H7 (cell line): ENCODE measurements at regions not wholly inside any gene's neighbourhood (a gene's known extent, or its start where the extent isn't known, plus 50 kb on each side); places are given as distances from the start of the nearest gene placed in this dataset.

Source experiments
- DNase-seq: peaks from one replicate; pipeline ENCODE4 v3.0.0; 2012
- H3K27me3 ChIP-seq: 2 replicates; pipeline ENCODE4 v1.6.0; 2011; ENCODE audit warnings: mild to moderate bottlenecking, low read length; ENCODE audit not compliant: control insufficient read depth, insufficient read depth
- H3K36me3 ChIP-seq: replicated peaks from 2 replicates; pipeline ENCODE4 v1.5.1; 2011; ENCODE audit warnings: low read length; ENCODE audit not compliant: control insufficient read depth, insufficient read depth
- H3K4me3 ChIP-seq: 2 replicates; pipeline ENCODE4 v1.5.1; 2011; ENCODE audit warnings: low read depth, mild to moderate bottlenecking, control low read depth, low read length, moderate library complexity; ENCODE audit not compliant: insufficient read depth

DNA sequence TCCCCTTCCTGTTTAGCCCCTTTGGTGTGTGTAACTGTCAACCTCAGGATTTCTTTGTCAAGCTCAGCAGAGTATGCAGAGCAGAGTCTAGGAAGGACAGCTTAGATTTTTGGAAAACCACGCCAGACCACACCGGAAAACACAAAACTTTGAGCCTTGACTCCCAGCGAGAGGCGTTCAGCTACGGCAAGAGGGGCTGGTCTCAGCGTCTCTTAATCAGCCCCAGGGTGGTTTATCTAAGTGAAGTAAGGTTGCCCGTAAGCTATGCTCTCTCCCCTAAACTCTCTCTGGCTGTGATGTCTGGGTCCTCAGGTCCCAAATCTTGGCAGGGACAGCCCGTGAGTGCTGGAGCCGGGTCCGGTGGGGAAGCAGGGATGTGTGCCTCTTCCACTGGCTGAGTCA lies 230.9 kb downstream of the KLF6 start:
- H3K36me3 ChIP-seq, result no peaks in the 10 kb centered on the region

GRCh38 chr10:3552281-3552680 lies 232.7 kb downstream of the KLF6 start:
- no peaks in the 10 kb centered on the region for H3K27me3 ChIP-seq
- no peaks in the 10 kb centered on the region for H3K36me3 ChIP-seq
- no peak overlapping the region for H3K4me3 ChIP-seq
- DNase-seq, result no peak

More for the DNA sequence above, 230.9 kb downstream of the KLF6 start:
- no peaks in the 10 kb centered on the region for H3K27me3 ChIP-seq
- DNase-seq, result no peak
- no peak overlapping the region for H3K4me3 ChIP-seq

DNA sequence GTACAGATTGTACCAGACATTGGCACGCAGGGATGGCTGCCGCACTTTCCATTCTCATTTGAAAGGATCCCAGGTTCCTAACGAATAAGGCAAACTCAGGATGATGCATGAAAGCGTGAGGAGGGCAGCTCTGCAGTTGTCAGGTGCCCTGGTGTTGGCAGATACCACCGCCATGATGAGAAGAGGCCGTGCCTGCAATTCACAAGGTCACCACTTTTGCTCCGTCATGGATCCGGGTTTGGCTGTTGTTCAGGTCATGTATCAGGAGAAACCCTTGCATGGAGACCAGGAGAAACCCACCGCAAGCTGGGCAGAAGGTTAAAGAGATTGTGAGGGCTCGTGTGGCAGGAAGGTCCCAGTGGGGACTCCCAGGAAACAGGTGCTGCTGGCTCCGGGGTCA lies 233.2 kb downstream of the KLF6 start:
- no peak for DNase-seq
- Histone ChIP-seq H3K27me3 (no peaks in the 10 kb centered on the region), H3K4me3 (no peak overlapping the region), H3K36me3 (no peaks in the 10 kb centered on the region)

GRCh38 chr10:3549118-3549517 lies 235.9 kb downstream of the KLF6 start:
- Histone ChIP-seq H3K27me3 (no peaks in the 10 kb centered on the region), H3K36me3 (no peaks in the 10 kb centered on the region), H3K4me3 (no peak overlapping the region)
- no peak for DNase-seq

GRCh38 chr10:3548702-3549101 lies 236.3 kb downstream of the KLF6 start:
- Histone ChIP-seq H3K27me3 (no peaks in the 10 kb centered on the region), H3K36me3 (no peaks in the 10 kb centered on the region), H3K4me3 (no peak overlapping the region)
- DNase-seq, result no peak

GRCh38 chr10:3548076-3548475 lies 236.9 kb downstream of the KLF6 start:
- Histone ChIP-seq H3K36me3 (no peaks in the 10 kb centered on the region), H3K27me3 (no peaks in the 10 kb centered on the region), H3K4me3 (no peak overlapping the region)
- DNase-seq, result no peak

- no peak for DNase-seq
- no peak overlapping the region for H3K4me3 ChIP-seq
- H3K36me3 ChIP-seq, result no peaks in the 10 kb centered on the region
- no peaks in the 10 kb centered on the region; the same call in 1 of the 2 replicates for H3K27me3 ChIP-seq
These were observed 240.4 kb downstream of the KLF6 start for GRCh38 chr10:3544561-3544960.

DNA sequence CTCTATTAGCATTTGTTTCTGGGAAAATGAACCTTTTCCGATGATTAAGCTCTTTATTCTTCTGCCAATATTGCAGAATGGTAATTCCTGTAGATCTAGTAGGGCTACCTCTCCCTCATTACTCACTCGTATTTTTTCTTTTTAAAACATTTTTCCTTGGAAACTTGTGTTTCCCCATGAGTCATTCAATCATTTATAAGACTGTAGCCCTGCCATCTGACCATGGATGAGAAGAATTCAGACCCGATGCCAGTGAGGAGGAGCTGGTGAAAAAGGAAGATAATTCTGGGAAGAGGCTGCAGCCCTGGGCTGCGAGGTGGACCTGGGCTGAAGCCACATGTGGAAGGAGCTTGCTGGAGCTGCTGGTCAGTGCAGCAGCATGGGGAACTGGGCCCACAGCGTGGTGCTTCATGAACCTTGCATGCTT lies 242.8 kb downstream of the KLF6 start:
- Histone ChIP-seq H3K27me3 (no peaks in the 10 kb centered on the region; the same call in 1 of the 2 replicates), H3K36me3 (no peaks in the 10 kb centered on the region), H3K4me3 (no peak overlapping the region)
- no peak for DNase-seq

- Histone ChIP-seq H3K36me3 (no peaks in the 10 kb centered on the region), H3K27me3 (no peaks in the 10 kb centered on the region; the same call in 1 of the 2 replicates), H3K4me3 (no peak overlapping the region)
- DNase-seq, result no peak
These were observed 245.2 kb downstream of the KLF6 start for GRCh38 chr10:3539696-3540383.

- Histone ChIP-seq H3K36me3 (no peaks in the 10 kb centered on the region), H3K27me3 (no peaks in the 10 kb centered on the region; the same call in 1 of the 2 replicates), H3K4me3 (no peak overlapping the region)
- DNase-seq, result no peak
These were observed 246.1 kb downstream of the KLF6 start for GRCh38 chr10:3538656-3539531.

GRCh38 chr10:3538291-3538655 lies 246.7 kb downstream of the KLF6 start:
- no peaks in the 10 kb centered on the region; the same call in 1 of the 2 replicates for H3K27me3 ChIP-seq
- DNase-seq, result no peak
- H3K4me3 ChIP-seq, result no peak overlapping the region
- H3K36me3 ChIP-seq, result no peaks in the 10 kb centered on the region

DNA sequence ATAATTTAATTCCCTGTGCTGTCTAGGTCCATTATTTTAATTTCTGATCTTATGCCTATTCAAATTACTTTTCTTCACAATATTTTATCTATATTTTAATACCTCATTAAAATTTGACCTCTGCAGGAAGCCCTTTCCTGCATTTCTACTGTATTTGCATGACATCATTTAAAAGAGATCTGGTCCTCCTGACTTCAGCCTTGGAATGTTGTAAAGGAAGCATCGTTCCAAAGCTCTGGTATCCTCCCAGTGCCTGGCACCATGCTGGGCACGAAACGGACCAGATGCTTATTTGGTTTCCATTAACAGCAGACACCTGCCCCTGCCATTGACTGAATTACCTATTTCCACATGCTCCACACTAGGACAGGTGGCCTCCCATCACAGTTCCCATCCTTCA lies 247.5 kb downstream of the KLF6 start:
- no peak for DNase-seq
- no peaks in the 10 kb centered on the region for H3K36me3 ChIP-seq
- H3K4me3 ChIP-seq, result no peak overlapping the region
- no peaks in the 10 kb centered on the region; the same call in 1 of the 2 replicates for H3K27me3 ChIP-seq

GRCh38 chr10:3535001-3535400 lies 250.0 kb downstream of the KLF6 start:
- Histone ChIP-seq H3K36me3 (no peaks in the 10 kb centered on the region), H3K27me3 (no peaks in the 10 kb centered on the region; the same call in 1 of the 2 replicates), H3K4me3 (no peak overlapping the region)
- no peak for DNase-seq

- DNase-seq, result no peak
- H3K36me3 ChIP-seq, result no peaks in the 10 kb centered on the region
- no peak overlapping the region for H3K4me3 ChIP-seq
- H3K27me3 ChIP-seq, result no peaks in the 10 kb centered on the region
These were observed 250.6 kb downstream of the KLF6 start for GRCh38 chr10:3534433-3534832.

- DNase-seq, result no peak
- H3K36me3 ChIP-seq, result no peaks in the 10 kb centered on the region
- no peak overlapping the region for H3K4me3 ChIP-seq
- no peaks in the 10 kb centered on the region for H3K27me3 ChIP-seq
These were observed 251.7 kb downstream of the KLF6 start for GRCh38 chr10:3533296-3533695.
